ENCODE measurements at regions not wholly inside any gene's neighbourhood (a gene's known extent, or its start where the extent isn't known, plus 50 kb on each side); places are given as distances from the start of the nearest gene placed in this dataset.

DNA sequence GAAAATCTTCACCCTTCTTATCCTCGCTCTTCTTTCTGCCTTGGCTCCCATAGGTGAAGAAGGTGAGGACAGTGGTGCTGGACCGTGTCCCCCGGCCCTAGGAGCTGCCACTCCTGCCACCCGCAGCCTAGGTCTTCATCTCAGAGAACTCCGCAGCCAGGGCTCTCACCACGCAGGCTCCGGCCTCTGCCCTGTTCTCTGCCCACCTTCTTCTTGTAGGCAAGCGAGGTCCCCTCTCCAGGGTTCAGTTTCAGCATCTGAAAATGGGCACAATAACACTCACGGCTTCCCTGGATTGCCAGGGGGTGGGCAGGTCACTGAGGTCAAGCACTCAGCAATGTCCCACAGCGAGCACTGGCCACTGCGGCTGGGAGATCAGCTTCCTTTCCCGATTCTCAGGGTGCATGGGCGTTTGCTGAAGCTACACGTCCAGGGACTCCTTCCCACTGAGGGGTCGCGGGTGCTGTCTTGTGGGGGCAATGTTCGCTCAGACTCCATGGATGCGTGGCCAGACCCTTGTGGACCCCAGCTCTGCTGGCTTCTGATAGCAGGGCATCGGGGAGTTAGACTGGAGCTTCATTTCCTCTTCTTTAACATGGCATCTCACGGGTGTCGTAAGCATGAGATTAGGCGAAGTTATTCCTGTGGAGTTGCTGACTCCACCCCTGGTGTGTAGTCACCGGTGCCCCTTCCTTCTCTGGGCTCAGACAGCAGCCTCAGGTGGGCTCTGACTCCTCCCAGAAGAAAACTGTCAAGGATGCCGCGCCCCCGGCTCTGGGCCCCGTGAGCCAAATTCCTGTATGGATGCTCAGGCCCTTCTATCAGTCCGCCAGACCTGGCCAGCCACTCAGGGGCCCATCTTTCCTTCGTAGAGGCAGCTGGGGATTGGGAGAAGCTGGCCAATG, 145.1 kb upstream of the IRX2 start:
- H3K9me3 ChIP-seq (ENCODE audit: insufficient read depth, low read depth, low read length) = peaks cover 5% of the 10 kb centered on the region; the same call in 1 of the 2 replicates
- no peaks in the 10 kb centered on the region for H3K36me3 ChIP-seq (ENCODE audit: insufficient read depth, low read length)
- no peak overlapping the region for H3K4me3 ChIP-seq (ENCODE audit: low read length, poor library complexity, severe bottlenecking)
- no peaks in the 10 kb centered on the region for H3K4me1 ChIP-seq (ENCODE audit: insufficient read depth, low read length, poor library complexity, severe bottlenecking)
- no peak overlapping the region for H3K4me2 ChIP-seq (ENCODE audit: low read depth, low read length, poor library complexity, severe bottlenecking)
- no peaks in the 10 kb centered on the region for H3K79me2 ChIP-seq (ENCODE audit: insufficient read depth, low read length)
- no peaks in the 10 kb centered on the region for H3K27me3 ChIP-seq (ENCODE audit: insufficient read depth, low read length, poor library complexity, severe bottlenecking)
- no peaks in the 10 kb centered on the region for H4K20me1 ChIP-seq (ENCODE audit: insufficient read depth, low read length, poor library complexity, severe bottlenecking)
- no peak overlapping the region for H3K9ac ChIP-seq (ENCODE audit: low read depth, low read length, poor library complexity, severe bottlenecking)
- H3F3A ChIP-seq (ENCODE audit: low read depth) = no peaks in the 10 kb centered on the region
- H3K9me2 ChIP-seq (replicated peaks; ENCODE audit: low read depth, low read length) = no peaks in the 10 kb centered on the region
- no peak overlapping the region for H2AFZ ChIP-seq (ENCODE audit: low read length)
- TF ChIP-seq EZH2phosphoT487 (IDR thresholded peaks at IDR 0.05; ENCODE audit: borderline replicate concordance) = no peak
- TF ChIP-seq, protein P1, sequence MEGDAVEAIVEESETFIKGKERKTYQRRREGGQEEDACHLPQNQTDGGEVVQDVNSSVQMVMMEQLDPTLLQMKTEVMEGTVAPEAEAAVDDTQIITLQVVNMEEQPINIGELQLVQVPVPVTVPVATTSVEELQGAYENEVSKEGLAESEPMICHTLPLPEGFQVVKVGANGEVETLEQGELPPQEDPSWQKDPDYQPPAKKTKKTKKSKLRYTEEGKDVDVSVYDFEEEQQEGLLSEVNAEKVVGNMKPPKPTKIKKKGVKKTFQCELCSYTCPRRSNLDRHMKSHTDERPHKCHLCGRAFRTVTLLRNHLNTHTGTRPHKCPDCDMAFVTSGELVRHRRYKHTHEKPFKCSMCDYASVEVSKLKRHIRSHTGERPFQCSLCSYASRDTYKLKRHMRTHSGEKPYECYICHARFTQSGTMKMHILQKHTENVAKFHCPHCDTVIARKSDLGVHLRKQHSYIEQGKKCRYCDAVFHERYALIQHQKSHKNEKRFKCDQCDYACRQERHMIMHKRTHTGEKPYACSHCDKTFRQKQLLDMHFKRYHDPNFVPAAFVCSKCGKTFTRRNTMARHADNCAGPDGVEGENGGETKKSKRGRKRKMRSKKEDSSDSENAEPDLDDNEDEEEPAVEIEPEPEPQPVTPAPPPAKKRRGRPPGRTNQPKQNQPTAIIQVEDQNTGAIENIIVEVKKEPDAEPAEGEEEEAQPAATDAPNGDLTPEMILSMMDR (conservative IDR thresholded peaks at IDR 0.05; ENCODE audit: low read length) = no peak

GRCh38 chr5:2895876-2896275, 144.4 kb upstream of the IRX2 start:
- Histone ChIP-seq H2AFZ (ENCODE audit: low read length) (no peak overlapping the region), H3K9me2 (replicated peaks; ENCODE audit: low read depth, low read length) (no peaks in the 10 kb centered on the region), H3K9ac (ENCODE audit: low read depth, low read length, poor library complexity, severe bottlenecking) (no peak overlapping the region), H3K4me2 (ENCODE audit: low read depth, low read length, poor library complexity, severe bottlenecking) (no peak overlapping the region), H3K4me3 (ENCODE audit: low read length, poor library complexity, severe bottlenecking) (no peak overlapping the region), H3K36me3 (ENCODE audit: insufficient read depth, low read length) (no peaks in the 10 kb centered on the region), H3K4me1 (ENCODE audit: insufficient read depth, low read length, poor library complexity, severe bottlenecking) (no peaks in the 10 kb centered on the region), H4K20me1 (ENCODE audit: insufficient read depth, low read length, poor library complexity, severe bottlenecking) (no peaks in the 10 kb centered on the region), H3K9me3 (ENCODE audit: insufficient read depth, low read depth, low read length) (peaks cover 5% of the 10 kb centered on the region; the same call in 1 of the 2 replicates), H3F3A (ENCODE audit: low read depth) (no peaks in the 10 kb centered on the region), H3K79me2 (ENCODE audit: insufficient read depth, low read length) (no peaks in the 10 kb centered on the region), H3K27me3 (ENCODE audit: insufficient read depth, low read length, poor library complexity, severe bottlenecking) (no peaks in the 10 kb centered on the region)
- TF ChIP-seq, protein P1 (conservative IDR thresholded peaks at IDR 0.05; ENCODE audit: low read length) = no peak
- no peak for TF ChIP-seq EZH2phosphoT487 (IDR thresholded peaks at IDR 0.05; ENCODE audit: borderline replicate concordance)

DNA sequence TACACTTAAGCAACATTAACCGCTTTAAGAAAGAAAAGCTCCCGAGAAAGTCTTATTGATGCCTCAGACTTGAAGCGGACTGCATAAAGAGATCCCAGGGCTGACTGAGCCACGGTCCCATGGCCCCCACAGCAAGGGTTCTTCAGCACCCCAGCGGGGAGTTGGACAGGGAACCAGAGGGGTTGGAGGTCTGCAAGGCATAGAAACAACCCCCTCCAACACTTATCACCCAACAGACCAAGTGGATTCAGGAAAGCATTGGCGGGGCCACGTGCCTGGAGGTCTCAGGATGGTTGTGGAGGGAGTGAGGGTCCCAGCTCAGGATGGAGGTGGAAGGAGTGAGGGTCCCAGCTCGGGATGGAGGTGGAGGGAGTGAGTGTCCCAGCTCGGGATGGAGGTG, 143.7 kb upstream of the IRX2 start:
- no peaks in the 10 kb centered on the region for H4K20me1 ChIP-seq (ENCODE audit: insufficient read depth, low read length, poor library complexity, severe bottlenecking)
- H3K9me3 ChIP-seq (ENCODE audit: insufficient read depth, low read depth, low read length) = peaks cover 5% of the 10 kb centered on the region; the same call in 1 of the 2 replicates
- no peaks in the 10 kb centered on the region for H3F3A ChIP-seq (ENCODE audit: low read depth)
- H3K4me1 ChIP-seq (ENCODE audit: insufficient read depth, low read length, poor library complexity, severe bottlenecking) = no peaks in the 10 kb centered on the region
- no peak overlapping the region for H2AFZ ChIP-seq (ENCODE audit: low read length)
- H3K4me3 ChIP-seq (ENCODE audit: low read length, poor library complexity, severe bottlenecking) = no peak overlapping the region
- no peaks in the 10 kb centered on the region for H3K9me2 ChIP-seq (replicated peaks; ENCODE audit: low read depth, low read length)
- no peaks in the 10 kb centered on the region for H3K79me2 ChIP-seq (ENCODE audit: insufficient read depth, low read length)
- TF ChIP-seq, protein P1 (conservative IDR thresholded peaks at IDR 0.05; ENCODE audit: low read length) = no peak
- TF ChIP-seq EZH2phosphoT487 (IDR thresholded peaks at IDR 0.05; ENCODE audit: borderline replicate concordance) = no peak
- no peak overlapping the region for H3K9ac ChIP-seq (ENCODE audit: low read depth, low read length, poor library complexity, severe bottlenecking)
- H3K36me3 ChIP-seq (ENCODE audit: insufficient read depth, low read length) = no peaks in the 10 kb centered on the region
- no peaks in the 10 kb centered on the region for H3K27me3 ChIP-seq (ENCODE audit: insufficient read depth, low read length, poor library complexity, severe bottlenecking)
- H3K4me2 ChIP-seq (ENCODE audit: low read depth, low read length, poor library complexity, severe bottlenecking) = no peak overlapping the region

Data from Loucy (cell line).